HG03378 (cell line): ENCODE measurements at regions not wholly inside any gene's neighbourhood (a gene's known extent, or its start where the extent isn't known, plus 50 kb on each side); places are given as distances from the start of the nearest gene placed in this dataset.
"Not testable (repeated sequence)": the region's sequence is repeated elsewhere in the genome, so short reads cannot be mapped to it uniquely, and the experiment has no call there.

Experiments used
- ATAC-seq: cut with Tn5 transposase; IDR thresholded peaks from one replicate; pipeline ENCODE4 v1.9.1; 2021; ENCODE audit warnings: mild to moderate bottlenecking, moderate library complexity; ENCODE audit not compliant: unreplicated experiment

- ATAC-seq, result no peak
Observed at GRCh38 chr21:35622612-35623011, 437.7 kb downstream of the SETD4 start.

GRCh38 chr21:35619184-35619583 lies 441.1 kb downstream of the SETD4 start:
- ATAC-seq, result no peak

- no peak for ATAC-seq
Observed at GRCh38 chr21:35617491-35617890, 442.8 kb downstream of the SETD4 start.

GRCh38 chr21:35616090-35616489 lies 444.2 kb downstream of the SETD4 start:
- ATAC-seq, result no peak

DNA sequence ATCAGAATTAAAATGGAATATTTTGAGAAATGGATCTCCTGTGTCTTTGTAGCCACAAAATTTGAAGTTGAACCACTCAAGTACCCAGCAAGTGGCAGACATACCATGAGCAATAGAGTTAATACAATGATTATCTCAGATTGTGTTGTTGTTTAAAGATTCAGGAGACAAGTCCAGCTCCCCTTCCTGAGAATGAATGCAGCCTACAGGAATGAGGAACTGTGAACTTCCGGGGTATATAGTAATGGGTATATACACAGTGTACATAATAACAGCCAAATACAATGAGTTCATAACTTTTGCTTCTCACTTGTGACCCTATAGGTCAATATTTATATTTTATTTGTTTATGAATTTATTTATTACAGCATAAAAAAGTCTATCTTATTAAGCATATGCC lies 445.0 kb downstream of the SETD4 start:
- no peak for ATAC-seq

- ATAC-seq, result no peak
Observed at GRCh38 chr21:35614396-35614921, 445.9 kb downstream of the SETD4 start.

DNA sequence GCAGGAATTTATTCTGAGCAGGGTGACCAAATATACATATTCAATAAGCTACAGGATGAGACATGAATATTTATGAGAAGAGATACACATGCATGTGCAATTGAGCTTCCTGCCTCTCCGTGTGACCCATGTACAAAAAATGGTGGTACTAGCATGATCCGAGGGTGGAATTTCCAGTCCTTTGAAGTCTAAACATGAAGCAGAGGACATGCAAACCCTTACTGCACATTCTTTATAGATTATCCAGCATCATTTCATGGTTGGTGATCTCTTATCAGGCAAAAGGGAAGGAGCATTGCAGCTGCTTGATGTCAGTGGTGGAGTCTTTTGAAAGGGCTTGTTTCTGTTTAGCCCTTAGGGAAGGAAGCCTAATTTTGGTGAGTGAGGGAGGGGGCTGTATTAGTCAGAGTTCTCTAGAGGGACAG lies 448.6 kb downstream of the SETD4 start:
- ATAC-seq, result no peak

DNA sequence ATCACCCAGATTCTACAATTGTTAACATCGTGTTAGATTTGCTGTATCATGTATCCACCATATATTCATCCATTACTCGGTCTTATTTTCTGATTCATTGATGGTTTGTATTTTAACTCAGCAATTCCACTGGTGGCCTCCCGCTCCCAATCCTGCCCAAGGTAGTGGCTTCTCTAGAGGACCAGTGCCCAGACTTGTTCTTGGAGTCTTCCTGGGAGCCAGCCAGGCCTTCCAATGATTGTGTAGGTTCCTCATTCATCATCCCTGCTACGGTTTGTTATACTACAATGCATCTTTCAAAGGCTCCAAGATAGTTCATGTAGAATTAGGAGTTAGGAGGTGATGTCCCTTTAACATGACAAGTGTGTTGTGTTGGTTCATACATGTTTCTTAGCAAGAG lies 451.1 kb downstream of the SETD4 start:
- ATAC-seq, result no peak

GRCh38 chr21:35607406-35607805 lies 452.9 kb downstream of the SETD4 start:
- no peak for ATAC-seq

DNA sequence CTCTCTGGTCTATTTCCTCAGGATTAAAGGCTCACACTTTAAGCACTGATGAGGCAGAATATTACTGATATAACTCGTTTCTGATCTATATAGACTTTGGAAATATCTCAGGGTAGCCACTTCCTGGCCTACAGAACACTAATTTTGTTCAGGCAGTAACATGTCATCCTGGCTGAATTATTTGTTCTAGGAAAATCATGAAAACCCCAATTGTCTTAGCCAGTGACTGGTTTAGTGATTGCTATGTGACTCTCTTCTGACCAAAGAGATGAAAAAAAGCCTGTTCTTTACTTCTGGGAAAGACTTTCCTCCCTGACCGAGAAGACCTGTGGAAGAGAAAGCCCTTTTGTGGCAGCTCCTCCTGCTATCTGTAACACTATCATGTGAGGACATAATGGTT lies 453.7 kb downstream of the SETD4 start:
- ATAC-seq, result no peak

GRCh38 chr21:35606146-35606545 lies 454.2 kb downstream of the SETD4 start:
- ATAC-seq, result no peak

DNA sequence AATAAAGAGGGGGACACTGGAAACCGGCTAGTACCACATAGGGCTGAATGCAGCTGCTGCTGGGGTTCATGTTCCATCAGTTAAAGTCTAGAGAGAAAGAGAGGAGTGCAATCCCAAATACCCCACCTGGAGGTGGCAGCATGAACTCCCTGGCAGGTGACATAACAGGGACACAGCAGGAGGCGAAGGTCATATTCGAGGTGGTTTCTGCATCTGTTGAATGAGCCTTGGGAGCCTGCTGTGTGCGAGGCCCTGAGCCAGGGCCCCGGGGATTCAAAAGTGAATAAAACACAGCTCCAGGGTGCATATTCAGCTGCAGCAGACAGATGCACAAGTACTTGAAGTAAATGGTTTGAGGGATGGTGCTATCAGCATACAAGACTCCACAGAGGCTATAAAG lies 456.8 kb downstream of the SETD4 start:
- ATAC-seq, result no peak

DNA sequence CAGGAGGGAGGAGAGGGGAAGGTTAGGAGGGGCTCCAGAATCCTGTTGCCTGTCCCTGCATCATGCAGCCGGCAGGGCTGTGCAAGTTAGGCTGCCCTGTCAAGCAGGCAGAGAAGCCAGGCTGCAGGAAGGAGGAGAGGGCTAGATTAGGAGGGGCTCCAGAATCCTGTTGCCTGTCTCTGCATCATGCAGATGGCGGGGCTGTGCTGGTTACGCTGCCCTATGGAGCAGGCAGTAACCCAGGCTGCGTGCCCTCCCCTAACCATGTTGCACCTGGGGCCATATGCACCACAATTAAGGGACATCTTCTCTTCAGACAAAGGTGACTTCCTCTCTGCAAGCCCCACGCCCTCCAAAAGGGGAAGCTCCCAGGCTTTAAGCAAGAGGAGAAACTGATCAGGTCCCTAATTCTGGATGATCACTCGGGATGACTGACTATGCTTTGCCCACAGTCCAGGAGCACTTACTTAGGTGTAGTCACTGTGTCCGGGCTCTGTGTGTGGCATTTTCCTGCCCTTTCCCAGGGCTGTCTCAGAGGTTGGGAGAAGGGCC lies 457.4 kb downstream of the SETD4 start:
- no peak for ATAC-seq

GRCh38 chr21:35601211-35601610 lies 459.1 kb downstream of the SETD4 start:
- no peak for ATAC-seq

- no peak for ATAC-seq
Observed at GRCh38 chr21:35599164-35599563, 461.2 kb downstream of the SETD4 start.

DNA sequence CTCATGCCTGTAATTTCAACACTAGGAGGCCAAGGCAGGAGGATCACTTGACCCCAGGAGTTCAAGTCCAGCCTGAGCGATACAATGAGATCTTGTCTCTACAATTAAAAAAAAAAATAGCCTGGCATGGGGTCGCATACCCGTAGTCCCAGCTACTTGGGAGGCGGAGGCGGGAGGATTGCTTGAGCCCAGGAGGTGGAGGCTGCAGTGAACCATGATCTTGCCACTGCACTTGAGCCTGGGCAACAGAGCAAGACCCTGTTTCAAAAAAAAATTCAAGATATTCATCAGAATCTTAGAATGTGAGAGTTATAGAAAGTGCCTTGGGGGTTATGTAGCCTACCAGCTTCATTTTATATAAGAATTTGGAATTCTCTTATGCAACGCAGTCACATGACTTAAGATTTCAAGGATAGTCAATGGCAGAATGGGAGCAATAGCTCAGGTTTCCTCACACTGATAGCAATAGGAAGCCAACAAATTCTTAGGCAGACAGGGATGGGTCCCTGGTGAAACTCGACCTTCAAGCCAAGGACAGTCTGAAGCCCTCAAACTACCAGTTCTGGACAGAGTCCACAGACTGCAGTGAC lies 462.5 kb downstream of the SETD4 start:
- ATAC-seq, result no peak

DNA sequence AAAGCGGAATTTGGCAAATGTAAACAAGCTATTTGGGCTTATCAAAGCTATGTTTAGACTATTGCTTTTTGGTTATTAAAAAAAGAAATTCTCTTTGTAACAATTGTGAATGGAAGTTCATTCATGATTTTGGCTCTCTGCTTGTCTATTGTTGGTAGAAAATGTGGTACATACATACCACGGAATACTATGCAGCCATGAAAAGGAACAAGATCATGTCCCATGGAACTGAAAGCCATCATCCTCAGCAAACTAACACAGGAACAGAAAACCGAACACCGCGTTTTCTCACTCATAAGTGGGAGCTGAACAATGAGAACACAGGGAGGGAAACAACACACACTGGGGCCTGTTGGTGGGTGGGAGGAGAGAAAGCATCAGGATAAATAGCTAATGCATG lies 465.4 kb downstream of the SETD4 start:
- no peak for ATAC-seq

DNA sequence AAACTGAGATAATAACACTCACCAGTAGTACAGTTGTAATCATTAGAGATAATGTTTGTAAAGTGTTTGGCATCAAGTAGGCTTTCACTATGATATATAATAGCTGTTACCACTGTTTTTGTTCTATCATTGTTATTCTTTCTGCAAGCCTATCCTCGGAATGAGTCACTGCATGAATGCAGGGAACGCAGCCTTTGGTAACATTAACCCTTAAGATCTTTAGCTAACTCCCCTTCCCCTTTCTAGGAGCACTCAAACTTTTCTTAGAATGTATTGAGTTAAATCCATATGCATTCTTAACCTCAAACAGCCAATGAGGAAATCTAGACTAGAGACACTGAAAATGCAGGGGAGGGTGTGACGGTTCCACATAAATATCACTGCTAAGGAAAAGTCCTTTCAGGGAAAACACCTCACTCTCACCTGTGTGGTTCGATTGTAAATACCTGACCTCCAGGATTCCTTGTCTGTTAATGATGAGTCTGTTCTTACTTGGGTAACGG lies 467.3 kb downstream of the SETD4 start:
- no peak for ATAC-seq

GRCh38 chr21:35590284-35590683 lies 470.0 kb downstream of the SETD4 start:
- not testable (repeated sequence) for ATAC-seq

GRCh38 chr21:35587841-35588380 lies 472.4 kb downstream of the SETD4 start:
- ATAC-seq, result no peak

GRCh38 chr21:35586305-35586704 lies 474.0 kb downstream of the SETD4 start:
- no peak for ATAC-seq

- no peak for ATAC-seq
Observed at GRCh38 chr21:35585878-35586277, 474.4 kb downstream of the SETD4 start.
